Activated CD8-positive, alpha-beta T cell treated with anti-CD3 and anti-CD28 coated beads, Interleukin-2, amount 10 ng/mL, durations not matched to agents 7 days and 5 days (primary cell): ENCODE measurements at regions not wholly inside any gene's neighbourhood (a gene's known extent, or its start where the extent isn't known, plus 50 kb on each side); places are given as distances from the start of the nearest gene placed in this dataset.

Experiments used
- ATAC-seq: fragments of 150-1000 bp; cut with Tn5 transposase; one replicate; pipeline ENCODE4 v1.10.0; 2021; ENCODE audit warnings: moderate library complexity
- CTCF ChIA-PET: fragments of 350-600 bp; sonication (Branson Sonifier 250); formaldehyde crosslinking; loops from one replicate; lab custom pipeline; 2021; ENCODE audit warnings: antibody characterized with exemption; lab: Charles Lee
- POLR2A ChIA-PET: fragments of 350-600 bp; sonication (Branson Sonifier 250); formaldehyde crosslinking; loops from one replicate; lab custom pipeline; 2021; ENCODE audit warnings: antibody characterized with exemption; lab: Charles Lee
- DNase-seq: peaks from one replicate; pipeline ENCODE4 v3.0.0-alpha.2; 2020
- H3K27ac Mint-ChIP-seq: one replicate; pipeline ENCODE4 v1.8.0; 2021; ENCODE audit warnings: mild to moderate bottlenecking, mixed read lengths
- H3K27me3 Mint-ChIP-seq: one replicate; pipeline ENCODE4 v1.8.0; 2021; ENCODE audit warnings: low read depth, mixed read lengths
- H3K36me3 Mint-ChIP-seq: one replicate; pipeline ENCODE4 v1.8.0; 2021; ENCODE audit warnings: low read depth, mixed read lengths
- H3K4me1 Mint-ChIP-seq: one replicate; pipeline ENCODE4 v1.8.0; 2021; ENCODE audit warnings: low read depth, mixed read lengths
- H3K4me3 Mint-ChIP-seq: one replicate; pipeline ENCODE4 v1.8.0; 2021; ENCODE audit warnings: mild to moderate bottlenecking, mixed read lengths
- H3K9me3 Mint-ChIP-seq: one replicate; pipeline ENCODE4 v1.8.0; 2022; ENCODE audit warnings: mixed read lengths; ENCODE audit not compliant: insufficient read depth

DNA sequence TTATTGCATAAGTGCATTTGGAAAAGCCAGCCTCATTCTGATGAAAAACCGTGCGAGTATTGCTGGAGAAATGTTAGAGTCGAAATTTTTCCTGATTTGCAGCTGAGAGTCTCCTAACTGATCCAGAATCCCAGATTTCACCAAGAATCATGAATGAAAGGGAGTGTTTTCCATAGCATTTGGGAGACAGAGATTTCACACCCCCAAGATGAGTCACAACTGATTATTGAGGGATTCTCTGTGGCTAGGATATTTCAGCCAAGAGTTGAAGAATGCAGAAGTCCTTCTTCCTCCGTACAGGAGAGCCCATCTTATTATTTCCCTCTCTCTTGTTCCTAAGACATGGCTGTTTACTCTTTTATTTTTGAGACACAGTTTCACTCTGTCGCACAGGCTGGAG lies 82.2 kb upstream of the SALL4 start:
- no peak overlapping the region for H3K4me3 Mint-ChIP-seq
- H3K36me3 Mint-ChIP-seq: no peaks in the 10 kb centered on the region
- H3K4me1 Mint-ChIP-seq: no peaks in the 10 kb centered on the region
- ChIA-PET CTCF (no interaction called here), POLR2A (no interaction called here)
- no peaks in the 10 kb centered on the region for H3K27me3 Mint-ChIP-seq
- DNase-seq (no peak), ATAC-seq (no peak)
- H3K27ac Mint-ChIP-seq: no peak overlapping the region
- no peaks in the 10 kb centered on the region for H3K9me3 Mint-ChIP-seq

DNA sequence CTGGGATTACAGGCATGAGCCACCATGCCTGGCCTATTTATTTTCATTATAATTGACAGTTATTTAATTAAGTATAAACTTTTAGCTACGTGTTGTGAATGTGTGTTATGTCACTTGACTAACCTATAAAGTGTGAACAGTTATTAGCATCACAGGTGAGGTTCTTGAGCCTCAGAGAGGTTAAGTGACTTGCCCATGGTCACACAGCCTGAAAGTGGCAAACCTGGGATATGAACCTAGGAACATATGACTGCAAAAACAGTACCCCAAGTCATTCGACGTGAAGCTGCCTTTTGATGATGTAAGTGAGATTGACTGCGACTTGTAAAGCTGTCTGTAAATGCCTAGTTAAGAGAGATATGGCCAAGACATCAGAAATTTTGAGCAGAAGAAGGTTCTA lies 77.9 kb upstream of the SALL4 start:
- Mint-ChIP-seq H3K27ac (no peak overlapping the region), H3K9me3 (no peaks in the 10 kb centered on the region), H3K4me1 (no peaks in the 10 kb centered on the region), H3K27me3 (peaks cover 6% of the 10 kb centered on the region), H3K36me3 (no peaks in the 10 kb centered on the region), H3K4me3 (no peak overlapping the region)
- DNase-seq (no peak), ATAC-seq (no peak)
- ChIA-PET POLR2A (no interaction called here), CTCF (no interaction called here)

DNA sequence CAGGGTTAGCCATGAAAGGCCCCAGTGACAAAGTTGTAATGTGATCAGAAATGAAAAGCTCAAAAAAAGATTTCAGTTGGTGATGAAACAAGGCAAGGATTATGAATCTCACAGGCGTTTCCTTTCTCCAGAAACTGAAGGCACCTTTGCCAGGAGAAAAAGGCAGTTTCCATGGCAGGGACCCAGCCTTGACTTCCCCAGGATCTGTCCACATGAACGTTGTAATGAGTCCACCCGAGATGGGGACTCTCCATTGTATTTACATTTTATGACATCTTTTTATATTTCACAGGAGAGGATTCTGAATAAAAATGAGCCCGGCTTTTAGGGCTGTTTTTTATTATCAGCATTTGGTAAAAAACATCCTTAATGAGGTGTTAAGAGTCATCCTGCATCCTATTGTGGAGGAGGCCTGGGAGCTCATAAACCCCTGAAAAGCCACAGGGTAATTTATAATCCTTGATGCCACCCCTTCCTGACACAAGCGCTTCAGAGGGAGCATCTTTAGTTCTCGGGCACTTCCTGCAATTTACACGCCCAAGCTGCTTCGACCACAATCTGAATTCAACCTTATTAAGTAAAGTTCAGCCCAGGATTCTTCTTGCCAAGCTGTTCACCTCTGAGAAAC lies 74.1 kb upstream of the SALL4 start:
- Mint-ChIP-seq H3K27ac (no peak overlapping the region), H3K4me1 (no peaks in the 10 kb centered on the region), H3K9me3 (no peaks in the 10 kb centered on the region), H3K4me3 (no peak overlapping the region), H3K36me3 (no peaks in the 10 kb centered on the region), H3K27me3 (peaks cover 6% of the 10 kb centered on the region)
- ATAC-seq (no peak), DNase-seq (no peak)
- POLR2A ChIA-PET: no interaction called here
- CTCF ChIA-PET: no interaction called here

DNA sequence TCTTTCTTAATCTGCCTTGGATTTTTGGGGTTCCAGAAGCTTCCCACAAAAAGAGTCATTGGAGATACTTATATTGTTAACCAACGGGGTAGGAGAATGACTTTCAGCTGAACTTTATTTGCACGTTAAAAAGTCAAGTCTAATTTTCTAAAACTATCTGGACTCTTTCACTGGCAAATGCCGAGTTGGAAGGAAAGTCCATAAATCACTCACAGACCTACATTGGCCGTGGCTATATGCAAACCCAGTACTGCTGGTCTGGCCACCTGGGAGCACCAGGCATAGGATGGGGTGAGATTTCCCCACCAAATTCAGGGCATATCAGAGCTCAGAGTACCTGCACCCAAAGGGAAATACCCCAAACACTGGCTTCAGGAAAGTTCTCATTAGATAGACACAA lies 71.3 kb upstream of the SALL4 start:
- no peak overlapping the region for H3K4me3 Mint-ChIP-seq
- ATAC-seq (no peak), DNase-seq (no peak)
- POLR2A ChIA-PET: no interaction called here
- H3K36me3 Mint-ChIP-seq: no peaks in the 10 kb centered on the region
- CTCF ChIA-PET: no interaction called here
- H3K4me1 Mint-ChIP-seq: no peaks in the 10 kb centered on the region
- peaks cover 6% of the 10 kb centered on the region for H3K27me3 Mint-ChIP-seq
- no peaks in the 10 kb centered on the region for H3K9me3 Mint-ChIP-seq
- no peak overlapping the region for H3K27ac Mint-ChIP-seq

DNA sequence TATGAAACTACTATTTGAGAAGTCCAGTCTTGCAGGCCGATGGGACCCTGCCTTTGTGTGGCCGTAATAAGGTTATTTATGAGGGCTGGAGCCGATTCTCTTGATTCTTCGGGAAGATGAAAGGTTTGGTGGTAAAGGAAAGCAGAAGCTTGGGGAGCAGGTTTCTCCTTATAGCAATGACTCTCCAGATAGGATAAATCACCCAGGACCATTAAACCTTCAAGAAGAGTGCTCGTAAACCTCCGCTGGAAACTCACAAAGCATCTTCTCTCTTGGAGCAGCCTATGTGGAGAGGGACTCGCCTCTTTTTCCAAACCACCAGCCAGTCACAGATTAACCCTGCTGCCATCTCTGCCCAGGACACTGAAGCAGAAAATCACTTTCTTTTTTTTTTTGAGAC lies 69.6 kb upstream of the SALL4 start:
- H3K27ac Mint-ChIP-seq: no peak overlapping the region
- ATAC-seq: no peak
- POLR2A ChIA-PET: no interaction called here
- peaks cover 3% of the 10 kb centered on the region for H3K27me3 Mint-ChIP-seq
- DNase-seq: no peak
- no peaks in the 10 kb centered on the region for H3K4me1 Mint-ChIP-seq
- no peak overlapping the region for H3K4me3 Mint-ChIP-seq
- CTCF ChIA-PET: no interaction called here
- no peaks in the 10 kb centered on the region for H3K9me3 Mint-ChIP-seq
- no peaks in the 10 kb centered on the region for H3K36me3 Mint-ChIP-seq

DNA sequence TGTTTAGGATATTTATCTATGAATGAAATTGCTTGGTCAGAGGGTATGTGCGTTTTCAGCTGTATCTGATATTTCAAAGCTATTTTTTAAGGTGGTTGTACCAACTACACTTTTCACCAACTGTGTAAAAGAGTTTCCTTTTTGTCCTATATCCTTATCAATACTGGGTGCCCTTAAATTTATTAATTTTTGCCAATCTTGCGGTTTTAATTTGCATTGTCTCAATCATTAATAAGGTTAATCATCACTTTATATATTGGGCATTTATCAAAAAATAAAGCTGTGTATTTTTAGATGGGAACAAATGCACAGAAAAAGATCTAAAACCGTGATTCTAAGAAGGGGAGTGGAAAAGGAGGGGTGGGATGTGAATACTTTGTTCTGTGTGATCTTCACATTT lies 66.7 kb upstream of the SALL4 start:
- H3K4me1 Mint-ChIP-seq: no peaks in the 10 kb centered on the region
- no peak overlapping the region for H3K27ac Mint-ChIP-seq
- ChIA-PET CTCF (no interaction called here), POLR2A (no interaction called here)
- H3K9me3 Mint-ChIP-seq: no peaks in the 10 kb centered on the region
- DNase-seq: no peak
- no peaks in the 10 kb centered on the region for H3K36me3 Mint-ChIP-seq
- H3K4me3 Mint-ChIP-seq: no peak overlapping the region
- no peaks in the 10 kb centered on the region for H3K27me3 Mint-ChIP-seq
- ATAC-seq: no peak

DNA sequence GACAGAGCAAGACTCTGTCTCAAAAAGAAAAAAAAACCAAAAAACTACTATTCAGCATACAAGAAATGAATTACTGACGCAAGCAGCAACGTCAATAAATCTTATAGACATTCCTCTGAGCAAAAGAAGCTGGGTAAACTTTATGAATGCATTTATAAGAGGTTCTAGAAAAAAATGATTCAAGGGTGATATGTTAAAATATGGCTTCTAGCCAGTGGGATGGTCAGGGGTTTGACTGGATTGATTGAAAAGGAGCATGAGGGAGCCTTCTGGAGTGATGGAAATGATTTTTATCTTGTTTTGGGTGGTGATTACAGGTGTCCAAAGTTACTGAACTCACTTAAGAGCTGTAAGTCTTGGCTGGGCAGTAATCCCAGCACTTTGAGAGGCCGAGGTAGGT lies 64.9 kb upstream of the SALL4 start:
- ChIA-PET POLR2A (no interaction called here), CTCF (no interaction called here)
- Mint-ChIP-seq H3K27me3 (no peaks in the 10 kb centered on the region), H3K4me3 (no peak overlapping the region), H3K27ac (no peak overlapping the region), H3K4me1 (no peaks in the 10 kb centered on the region), H3K9me3 (no peaks in the 10 kb centered on the region), H3K36me3 (no peaks in the 10 kb centered on the region)
- DNase-seq: no peak
- no peak for ATAC-seq

DNA sequence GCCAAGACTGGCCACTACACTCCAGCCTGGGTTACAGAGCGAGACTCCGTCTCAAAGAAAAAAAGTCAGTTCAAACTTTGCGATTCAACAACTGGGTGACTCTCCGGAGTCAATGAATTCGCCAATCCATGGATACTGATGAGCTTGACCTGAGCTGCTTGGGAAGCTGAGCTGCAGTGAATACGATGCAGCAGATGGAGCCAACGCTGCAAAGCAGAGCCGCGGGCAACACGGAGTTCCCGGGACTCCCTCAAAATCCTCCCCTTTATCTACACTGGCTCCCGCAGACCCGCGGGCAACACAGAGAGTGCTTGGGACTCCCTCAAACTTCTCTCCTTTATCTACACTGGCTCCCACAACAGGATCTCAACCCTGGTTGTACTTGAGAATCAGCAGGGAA lies 62.6 kb upstream of the SALL4 start:
- H3K9me3 Mint-ChIP-seq: no peaks in the 10 kb centered on the region
- H3K27me3 Mint-ChIP-seq: no peaks in the 10 kb centered on the region
- POLR2A ChIA-PET: no interaction called here
- DNase-seq (no peak), ATAC-seq (no peak)
- no peak overlapping the region for H3K4me3 Mint-ChIP-seq
- no peaks in the 10 kb centered on the region for H3K36me3 Mint-ChIP-seq
- H3K4me1 Mint-ChIP-seq: no peaks in the 10 kb centered on the region
- no peak overlapping the region for H3K27ac Mint-ChIP-seq
- CTCF ChIA-PET: no interaction called here

DNA sequence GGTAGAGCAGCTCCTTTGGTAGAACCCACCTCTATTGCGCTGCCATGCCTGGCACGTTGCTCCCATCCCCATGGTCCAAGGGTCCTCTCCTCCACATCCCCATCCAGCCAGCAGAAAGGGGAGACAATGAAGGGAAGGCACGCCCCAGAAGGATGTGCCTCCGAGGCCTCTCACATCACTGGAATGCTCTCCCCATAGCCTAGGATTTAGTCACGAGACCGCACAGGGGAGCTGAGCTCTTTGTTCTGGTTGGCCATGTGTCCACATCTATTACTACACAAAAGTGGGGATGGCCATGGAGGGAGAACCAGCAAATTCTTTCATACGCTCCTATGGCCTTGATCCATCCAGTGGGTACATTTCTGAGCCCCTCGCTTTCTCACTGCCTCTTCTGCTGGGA lies 60.5 kb upstream of the SALL4 start:
- DNase-seq (no peak), ATAC-seq (no peak)
- Mint-ChIP-seq H3K27me3 (no peaks in the 10 kb centered on the region), H3K9me3 (no peaks in the 10 kb centered on the region), H3K4me1 (no peaks in the 10 kb centered on the region), H3K36me3 (no peaks in the 10 kb centered on the region), H3K27ac (no peak overlapping the region), H3K4me3 (no peak overlapping the region)
- ChIA-PET POLR2A (no interaction called here), CTCF (no interaction called here)

DNA sequence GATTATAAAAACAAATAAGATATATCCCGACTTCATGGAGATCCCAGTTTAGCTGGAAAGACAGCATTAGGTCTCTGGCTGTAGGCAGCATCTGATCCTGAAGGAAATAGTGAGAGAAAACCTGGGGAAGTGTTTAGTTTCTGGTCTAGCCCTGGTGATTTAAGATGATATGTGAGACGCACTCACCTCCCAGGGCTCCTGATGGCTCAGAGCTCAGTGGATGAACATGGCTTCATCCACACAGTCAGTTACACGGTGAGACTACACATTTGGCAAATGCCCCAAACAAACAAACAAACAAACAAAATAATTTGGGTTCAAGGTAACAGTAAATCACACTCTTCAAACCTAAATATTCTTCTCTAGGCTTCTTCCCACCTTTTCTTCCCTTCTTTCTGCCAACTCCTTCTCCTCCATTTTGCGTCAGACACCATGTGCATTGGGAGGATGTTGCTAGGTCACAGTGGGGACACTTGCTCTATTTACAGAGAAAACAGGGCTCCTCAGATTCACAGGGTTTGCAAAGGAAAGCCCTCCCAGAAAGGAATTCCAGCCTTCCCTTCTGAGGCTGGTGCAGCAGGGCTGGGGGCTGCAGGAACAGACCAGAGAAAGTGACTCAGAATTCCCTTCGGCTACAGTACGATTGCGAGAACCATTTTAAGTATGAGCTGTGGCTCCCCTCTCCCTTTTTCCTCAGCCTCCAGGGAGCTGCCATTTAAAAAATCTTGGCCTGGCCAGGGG lies 59.6 kb upstream of the SALL4 start:
- CTCF ChIA-PET: no interaction called here
- H3K4me1 Mint-ChIP-seq: no peaks in the 10 kb centered on the region
- H3K27me3 Mint-ChIP-seq: no peaks in the 10 kb centered on the region
- no peaks in the 10 kb centered on the region for H3K36me3 Mint-ChIP-seq
- ATAC-seq: no peak
- H3K4me3 Mint-ChIP-seq: no peak overlapping the region
- H3K27ac Mint-ChIP-seq: no peak overlapping the region
- no peak for DNase-seq
- POLR2A ChIA-PET: no interaction called here
- no peaks in the 10 kb centered on the region for H3K9me3 Mint-ChIP-seq

DNA sequence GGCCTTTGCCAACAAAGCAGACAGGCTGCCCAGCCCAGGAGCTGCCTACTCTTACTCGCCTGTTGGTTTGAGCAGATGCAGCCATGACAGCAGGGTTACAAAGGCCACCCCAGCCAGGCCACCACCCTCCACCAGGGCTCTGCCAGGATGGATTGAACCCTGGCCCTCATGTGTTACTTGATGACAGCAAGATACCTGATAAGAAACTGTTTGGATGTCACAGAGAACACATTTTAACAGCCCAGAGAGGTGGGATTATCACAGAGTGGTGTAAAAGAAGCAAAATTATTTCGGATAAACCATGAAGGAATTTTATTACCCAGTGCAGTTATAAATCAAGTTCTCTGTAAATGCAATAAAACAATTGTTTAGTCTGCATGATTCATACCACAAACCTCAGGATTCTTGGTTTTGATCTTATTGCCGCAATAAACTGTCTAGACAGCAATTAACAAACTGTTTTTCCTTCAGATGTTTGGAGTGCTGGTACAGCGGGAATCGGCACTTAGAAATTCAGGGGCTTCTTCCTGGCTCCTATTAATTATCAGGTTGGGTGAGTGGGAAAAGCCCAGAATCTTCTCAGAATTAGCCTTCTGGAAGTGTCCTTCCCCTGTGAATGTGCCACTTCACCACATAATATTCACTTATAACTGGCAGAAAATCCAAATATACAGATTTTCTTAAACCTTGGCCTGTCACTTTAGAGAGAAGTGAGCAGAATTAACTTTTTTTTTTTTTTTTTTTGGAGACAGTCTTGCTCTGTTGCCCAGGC lies 58.0 kb upstream of the SALL4 start:
- CTCF ChIA-PET: no interaction called here
- DNase-seq: no peak
- no peak overlapping the region for H3K4me3 Mint-ChIP-seq
- H3K9me3 Mint-ChIP-seq: no peaks in the 10 kb centered on the region
- H3K36me3 Mint-ChIP-seq: no peaks in the 10 kb centered on the region
- POLR2A ChIA-PET: no interaction called here
- ATAC-seq: no peak
- no peak overlapping the region for H3K27ac Mint-ChIP-seq
- H3K4me1 Mint-ChIP-seq: no peaks in the 10 kb centered on the region
- H3K27me3 Mint-ChIP-seq: no peaks in the 10 kb centered on the region

DNA sequence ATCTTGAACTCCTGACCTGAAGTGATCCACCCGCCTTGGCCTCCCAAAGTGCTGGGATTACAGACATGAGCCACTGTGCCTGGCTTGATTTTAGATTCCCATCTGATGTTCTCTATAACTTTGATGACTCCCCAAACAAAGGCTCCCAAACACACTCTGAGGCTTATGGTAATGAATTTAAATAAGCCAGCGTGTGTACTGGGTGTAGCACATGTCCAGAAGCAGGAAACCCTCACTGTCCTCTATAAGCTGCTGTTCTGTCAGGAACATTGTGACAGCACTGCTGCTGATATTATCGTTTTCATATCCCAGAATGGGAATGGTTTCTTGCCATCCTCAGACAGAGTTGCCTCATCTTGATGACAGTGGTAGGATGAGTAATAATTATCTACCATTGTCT lies 54.1 kb upstream of the SALL4 start:
- ChIA-PET POLR2A (no interaction called here), CTCF (no interaction called here)
- Mint-ChIP-seq H3K9me3 (no peaks in the 10 kb centered on the region), H3K4me3 (no peak overlapping the region), H3K36me3 (no peaks in the 10 kb centered on the region), H3K4me1 (no peaks in the 10 kb centered on the region), H3K27me3 (no peaks in the 10 kb centered on the region), H3K27ac (no peak overlapping the region)
- DNase-seq (no peak), ATAC-seq (no peak)
